ENCODE measurements at regions not wholly inside any gene's neighbourhood (a gene's known extent, or its start where the extent isn't known, plus 50 kb on each side); places are given as distances from the start of the nearest gene placed in this dataset.

DNA sequence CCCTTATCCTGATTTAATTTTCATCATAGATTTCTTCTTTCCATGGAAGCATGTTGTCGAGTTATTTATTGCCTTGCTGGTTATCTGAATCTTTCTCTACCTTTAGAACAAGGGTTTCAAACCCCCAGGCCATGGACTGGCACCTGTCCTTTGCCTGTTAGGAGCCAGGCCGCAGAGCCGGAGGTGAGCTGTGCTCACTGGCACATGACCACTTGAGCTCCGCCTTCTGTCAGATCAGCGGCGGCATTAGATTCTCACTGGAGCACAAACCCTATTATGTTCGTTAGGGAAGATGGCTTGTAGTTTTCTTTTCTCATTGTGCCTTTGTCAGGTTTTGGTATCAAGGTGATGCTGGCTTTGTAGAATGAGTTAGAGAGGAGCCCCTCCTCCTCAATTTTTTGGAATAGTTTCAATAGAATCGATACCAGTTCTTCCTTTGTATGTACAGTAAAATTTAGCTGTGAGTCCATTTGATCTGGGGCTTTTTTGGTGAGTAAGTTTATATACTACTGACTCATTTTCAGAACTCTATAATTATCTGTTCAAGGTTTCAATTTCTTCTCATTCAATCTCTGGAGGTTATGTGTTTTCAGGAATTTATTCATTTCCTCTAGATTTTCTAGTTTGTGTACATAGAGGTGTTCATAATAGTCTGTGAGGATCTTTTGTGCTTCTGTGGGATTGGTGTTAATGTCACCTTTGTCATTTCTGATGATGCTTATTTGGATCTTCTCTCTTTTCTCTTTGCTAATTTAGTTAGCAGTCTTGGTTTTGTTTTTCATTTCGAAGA, 668.0 kb upstream of the FAM98A start (continued):
- TF ChIP-seq SREBF1 (IDR thresholded peaks at IDR 0.05; ENCODE audit: low read length) (peak; percentile 26; the same call in 1 of the 2 replicates), PAX8 (IDR thresholded peaks at IDR 0.05) (no peak), BCL11A (IDR thresholded peaks at IDR 0.05; ENCODE audit: low read depth, low read length) (0 out of 2 replicates have a peak, but pooled peaks have one; percentile 7), EP300 (IDR thresholded peaks at IDR 0.05; ENCODE audit: borderline replicate concordance in 1 of 2, control insufficient read depth in 1 of 2, low read depth in 2 of 2, low read length in 2 of 2) (peak; percentile 52 to 78), SIN3A (IDR thresholded peaks at IDR 0.05; ENCODE audit: low read depth, low read length) (no peak), MTA2 (IDR thresholded peaks at IDR 0.05; ENCODE audit: low read depth) (peak; percentile 94), HCFC1 (IDR thresholded peaks at IDR 0.05; ENCODE audit: low read length) (no peak)
- TF ChIP-seq, protein P1, sequence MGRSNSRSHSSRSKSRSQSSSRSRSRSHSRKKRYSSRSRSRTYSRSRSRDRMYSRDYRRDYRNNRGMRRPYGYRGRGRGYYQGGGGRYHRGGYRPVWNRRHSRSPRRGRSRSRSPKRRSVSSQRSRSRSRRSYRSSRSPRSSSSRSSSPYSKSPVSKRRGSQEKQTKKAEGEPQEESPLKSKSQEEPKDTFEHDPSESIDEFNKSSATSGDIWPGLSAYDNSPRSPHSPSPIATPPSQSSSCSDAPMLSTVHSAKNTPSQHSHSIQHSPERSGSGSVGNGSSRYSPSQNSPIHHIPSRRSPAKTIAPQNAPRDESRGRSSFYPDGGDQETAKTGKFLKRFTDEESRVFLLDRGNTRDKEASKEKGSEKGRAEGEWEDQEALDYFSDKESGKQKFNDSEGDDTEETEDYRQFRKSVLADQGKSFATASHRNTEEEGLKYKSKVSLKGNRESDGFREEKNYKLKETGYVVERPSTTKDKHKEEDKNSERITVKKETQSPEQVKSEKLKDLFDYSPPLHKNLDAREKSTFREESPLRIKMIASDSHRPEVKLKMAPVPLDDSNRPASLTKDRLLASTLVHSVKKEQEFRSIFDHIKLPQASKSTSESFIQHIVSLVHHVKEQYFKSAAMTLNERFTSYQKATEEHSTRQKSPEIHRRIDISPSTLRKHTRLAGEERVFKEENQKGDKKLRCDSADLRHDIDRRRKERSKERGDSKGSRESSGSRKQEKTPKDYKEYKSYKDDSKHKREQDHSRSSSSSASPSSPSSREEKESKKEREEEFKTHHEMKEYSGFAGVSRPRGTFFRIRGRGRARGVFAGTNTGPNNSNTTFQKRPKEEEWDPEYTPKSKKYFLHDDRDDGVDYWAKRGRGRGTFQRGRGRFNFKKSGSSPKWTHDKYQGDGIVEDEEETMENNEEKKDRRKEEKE (IDR thresholded peaks at IDR 0.05), result no peak
- TF ChIP-seq, protein P2, sequence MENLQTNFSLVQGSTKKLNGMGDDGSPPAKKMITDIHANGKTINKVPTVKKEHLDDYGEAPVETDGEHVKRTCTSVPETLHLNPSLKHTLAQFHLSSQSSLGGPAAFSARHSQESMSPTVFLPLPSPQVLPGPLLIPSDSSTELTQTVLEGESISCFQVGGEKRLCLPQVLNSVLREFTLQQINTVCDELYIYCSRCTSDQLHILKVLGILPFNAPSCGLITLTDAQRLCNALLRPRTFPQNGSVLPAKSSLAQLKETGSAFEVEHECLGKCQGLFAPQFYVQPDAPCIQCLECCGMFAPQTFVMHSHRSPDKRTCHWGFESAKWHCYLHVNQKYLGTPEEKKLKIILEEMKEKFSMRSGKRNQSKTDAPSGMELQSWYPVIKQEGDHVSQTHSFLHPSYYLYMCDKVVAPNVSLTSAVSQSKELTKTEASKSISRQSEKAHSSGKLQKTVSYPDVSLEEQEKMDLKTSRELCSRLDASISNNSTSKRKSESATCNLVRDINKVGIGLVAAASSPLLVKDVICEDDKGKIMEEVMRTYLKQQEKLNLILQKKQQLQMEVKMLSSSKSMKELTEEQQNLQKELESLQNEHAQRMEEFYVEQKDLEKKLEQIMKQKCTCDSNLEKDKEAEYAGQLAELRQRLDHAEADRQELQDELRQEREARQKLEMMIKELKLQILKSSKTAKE (IDR thresholded peaks at IDR 0.05; ENCODE audit: low read depth, poor library complexity, severe bottlenecking), result peak; percentile 66
- TF ChIP-seq, protein P3, sequence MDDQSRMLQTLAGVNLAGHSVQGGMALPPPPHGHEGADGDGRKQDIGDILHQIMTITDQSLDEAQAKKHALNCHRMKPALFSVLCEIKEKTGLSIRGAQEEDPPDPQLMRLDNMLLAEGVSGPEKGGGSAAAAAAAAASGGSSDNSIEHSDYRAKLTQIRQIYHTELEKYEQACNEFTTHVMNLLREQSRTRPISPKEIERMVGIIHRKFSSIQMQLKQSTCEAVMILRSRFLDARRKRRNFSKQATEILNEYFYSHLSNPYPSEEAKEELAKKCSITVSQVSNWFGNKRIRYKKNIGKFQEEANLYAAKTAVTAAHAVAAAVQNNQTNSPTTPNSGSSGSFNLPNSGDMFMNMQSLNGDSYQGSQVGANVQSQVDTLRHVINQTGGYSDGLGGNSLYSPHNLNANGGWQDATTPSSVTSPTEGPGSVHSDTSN (IDR thresholded peaks at IDR 0.05; ENCODE audit: insufficient replicate concordance, low read depth, low read length), result no peak
- TF ChIP-seq, protein P4, sequence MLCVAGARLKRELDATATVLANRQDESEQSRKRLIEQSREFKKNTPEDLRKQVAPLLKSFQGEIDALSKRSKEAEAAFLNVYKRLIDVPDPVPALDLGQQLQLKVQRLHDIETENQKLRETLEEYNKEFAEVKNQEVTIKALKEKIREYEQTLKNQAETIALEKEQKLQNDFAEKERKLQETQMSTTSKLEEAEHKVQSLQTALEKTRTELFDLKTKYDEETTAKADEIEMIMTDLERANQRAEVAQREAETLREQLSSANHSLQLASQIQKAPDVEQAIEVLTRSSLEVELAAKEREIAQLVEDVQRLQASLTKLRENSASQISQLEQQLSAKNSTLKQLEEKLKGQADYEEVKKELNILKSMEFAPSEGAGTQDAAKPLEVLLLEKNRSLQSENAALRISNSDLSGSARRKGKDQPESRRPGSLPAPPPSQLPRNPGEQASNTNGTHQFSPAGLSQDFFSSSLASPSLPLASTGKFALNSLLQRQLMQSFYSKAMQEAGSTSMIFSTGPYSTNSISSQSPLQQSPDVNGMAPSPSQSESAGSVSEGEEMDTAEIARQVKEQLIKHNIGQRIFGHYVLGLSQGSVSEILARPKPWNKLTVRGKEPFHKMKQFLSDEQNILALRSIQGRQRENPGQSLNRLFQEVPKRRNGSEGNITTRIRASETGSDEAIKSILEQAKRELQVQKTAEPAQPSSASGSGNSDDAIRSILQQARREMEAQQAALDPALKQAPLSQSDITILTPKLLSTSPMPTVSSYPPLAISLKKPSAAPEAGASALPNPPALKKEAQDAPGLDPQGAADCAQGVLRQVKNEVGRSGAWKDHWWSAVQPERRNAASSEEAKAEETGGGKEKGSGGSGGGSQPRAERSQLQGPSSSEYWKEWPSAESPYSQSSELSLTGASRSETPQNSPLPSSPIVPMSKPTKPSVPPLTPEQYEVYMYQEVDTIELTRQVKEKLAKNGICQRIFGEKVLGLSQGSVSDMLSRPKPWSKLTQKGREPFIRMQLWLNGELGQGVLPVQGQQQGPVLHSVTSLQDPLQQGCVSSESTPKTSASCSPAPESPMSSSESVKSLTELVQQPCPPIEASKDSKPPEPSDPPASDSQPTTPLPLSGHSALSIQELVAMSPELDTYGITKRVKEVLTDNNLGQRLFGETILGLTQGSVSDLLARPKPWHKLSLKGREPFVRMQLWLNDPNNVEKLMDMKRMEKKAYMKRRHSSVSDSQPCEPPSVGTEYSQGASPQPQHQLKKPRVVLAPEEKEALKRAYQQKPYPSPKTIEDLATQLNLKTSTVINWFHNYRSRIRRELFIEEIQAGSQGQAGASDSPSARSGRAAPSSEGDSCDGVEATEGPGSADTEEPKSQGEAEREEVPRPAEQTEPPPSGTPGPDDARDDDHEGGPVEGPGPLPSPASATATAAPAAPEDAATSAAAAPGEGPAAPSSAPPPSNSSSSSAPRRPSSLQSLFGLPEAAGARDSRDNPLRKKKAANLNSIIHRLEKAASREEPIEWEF (IDR thresholded peaks at IDR 0.05; ENCODE audit: insufficient replicate concordance, low read depth, low read length), result peak; percentile 53
- TF ChIP-seq, protein P5, sequence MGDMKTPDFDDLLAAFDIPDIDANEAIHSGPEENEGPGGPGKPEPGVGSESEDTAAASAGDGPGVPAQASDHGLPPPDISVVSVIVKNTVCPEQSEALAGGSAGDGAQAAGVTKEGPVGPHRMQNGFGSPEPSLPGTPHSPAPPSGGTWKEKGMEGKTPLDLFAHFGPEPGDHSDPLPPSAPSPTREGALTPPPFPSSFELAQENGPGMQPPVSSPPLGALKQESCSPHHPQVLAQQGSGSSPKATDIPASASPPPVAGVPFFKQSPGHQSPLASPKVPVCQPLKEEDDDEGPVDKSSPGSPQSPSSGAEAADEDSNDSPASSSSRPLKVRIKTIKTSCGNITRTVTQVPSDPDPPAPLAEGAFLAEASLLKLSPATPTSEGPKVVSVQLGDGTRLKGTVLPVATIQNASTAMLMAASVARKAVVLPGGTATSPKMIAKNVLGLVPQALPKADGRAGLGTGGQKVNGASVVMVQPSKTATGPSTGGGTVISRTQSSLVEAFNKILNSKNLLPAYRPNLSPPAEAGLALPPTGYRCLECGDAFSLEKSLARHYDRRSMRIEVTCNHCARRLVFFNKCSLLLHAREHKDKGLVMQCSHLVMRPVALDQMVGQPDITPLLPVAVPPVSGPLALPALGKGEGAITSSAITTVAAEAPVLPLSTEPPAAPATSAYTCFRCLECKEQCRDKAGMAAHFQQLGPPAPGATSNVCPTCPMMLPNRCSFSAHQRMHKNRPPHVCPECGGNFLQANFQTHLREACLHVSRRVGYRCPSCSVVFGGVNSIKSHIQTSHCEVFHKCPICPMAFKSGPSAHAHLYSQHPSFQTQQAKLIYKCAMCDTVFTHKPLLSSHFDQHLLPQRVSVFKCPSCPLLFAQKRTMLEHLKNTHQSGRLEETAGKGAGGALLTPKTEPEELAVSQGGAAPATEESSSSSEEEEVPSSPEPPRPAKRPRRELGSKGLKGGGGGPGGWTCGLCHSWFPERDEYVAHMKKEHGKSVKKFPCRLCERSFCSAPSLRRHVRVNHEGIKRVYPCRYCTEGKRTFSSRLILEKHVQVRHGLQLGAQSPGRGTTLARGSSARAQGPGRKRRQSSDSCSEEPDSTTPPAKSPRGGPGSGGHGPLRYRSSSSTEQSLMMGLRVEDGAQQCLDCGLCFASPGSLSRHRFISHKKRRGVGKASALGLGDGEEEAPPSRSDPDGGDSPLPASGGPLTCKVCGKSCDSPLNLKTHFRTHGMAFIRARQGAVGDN (IDR thresholded peaks at IDR 0.05), result no peak

Measured in GM12878 (cell line).